GM21360 (cell line): ENCODE measurements at regions not wholly inside any gene's neighbourhood (a gene's known extent, or its start where the extent isn't known, plus 50 kb on each side); places are given as distances from the start of the nearest gene placed in this dataset.

Source experiments
- ATAC-seq: cut with Tn5 transposase; IDR thresholded peaks from one replicate; pipeline ENCODE4 v1.9.1; 2021; ENCODE audit warnings: mild to moderate bottlenecking, moderate library complexity; ENCODE audit not compliant: unreplicated experiment

- no peak for ATAC-seq
Measured at GRCh38 chr14:98163873-98164272, 1108.1 kb downstream of the BCL11B start.

DNA sequence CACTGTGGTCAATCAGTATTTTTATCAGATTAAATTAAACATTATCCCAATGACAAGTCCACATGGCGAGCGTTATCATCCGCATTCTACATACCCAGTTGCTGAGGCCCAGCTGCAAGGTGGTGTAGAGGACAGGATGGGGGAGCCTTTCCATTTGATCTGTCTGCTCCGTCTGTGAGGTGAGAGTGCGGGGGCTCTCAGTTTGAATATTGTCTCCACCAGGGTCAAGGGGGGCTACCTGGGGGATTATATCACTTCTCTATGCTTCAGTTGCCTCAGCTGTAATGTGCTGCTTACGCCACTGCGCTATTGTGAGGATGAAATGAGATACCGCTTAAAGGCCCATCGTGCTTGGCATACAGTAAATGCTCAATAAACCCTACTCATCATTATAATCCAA, 1106.0 kb downstream of the BCL11B start:
- ATAC-seq, result no peak

DNA sequence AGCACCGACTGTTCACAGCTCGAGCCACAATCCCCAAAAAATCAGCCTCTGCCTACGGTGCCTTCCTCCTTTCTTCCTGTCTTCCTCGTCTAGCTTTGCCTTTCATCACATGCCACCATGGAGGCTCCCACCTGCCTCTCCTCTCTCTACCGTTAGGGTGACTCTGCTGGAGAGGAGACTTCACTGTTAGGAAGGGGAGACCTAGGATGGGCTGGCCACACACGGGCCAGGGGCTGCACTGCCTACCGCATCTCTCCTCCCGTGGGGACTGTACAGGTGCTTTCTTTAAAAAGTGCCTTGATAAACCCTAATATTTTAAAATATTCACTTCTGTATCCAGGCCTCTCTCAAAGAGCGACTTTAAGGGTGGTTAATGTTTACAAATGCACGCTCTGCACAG, 1104.7 kb downstream of the BCL11B start:
- ATAC-seq, result no peak

GRCh38 chr14:98167705-98168104, 1104.3 kb downstream of the BCL11B start:
- ATAC-seq, result no peak

DNA sequence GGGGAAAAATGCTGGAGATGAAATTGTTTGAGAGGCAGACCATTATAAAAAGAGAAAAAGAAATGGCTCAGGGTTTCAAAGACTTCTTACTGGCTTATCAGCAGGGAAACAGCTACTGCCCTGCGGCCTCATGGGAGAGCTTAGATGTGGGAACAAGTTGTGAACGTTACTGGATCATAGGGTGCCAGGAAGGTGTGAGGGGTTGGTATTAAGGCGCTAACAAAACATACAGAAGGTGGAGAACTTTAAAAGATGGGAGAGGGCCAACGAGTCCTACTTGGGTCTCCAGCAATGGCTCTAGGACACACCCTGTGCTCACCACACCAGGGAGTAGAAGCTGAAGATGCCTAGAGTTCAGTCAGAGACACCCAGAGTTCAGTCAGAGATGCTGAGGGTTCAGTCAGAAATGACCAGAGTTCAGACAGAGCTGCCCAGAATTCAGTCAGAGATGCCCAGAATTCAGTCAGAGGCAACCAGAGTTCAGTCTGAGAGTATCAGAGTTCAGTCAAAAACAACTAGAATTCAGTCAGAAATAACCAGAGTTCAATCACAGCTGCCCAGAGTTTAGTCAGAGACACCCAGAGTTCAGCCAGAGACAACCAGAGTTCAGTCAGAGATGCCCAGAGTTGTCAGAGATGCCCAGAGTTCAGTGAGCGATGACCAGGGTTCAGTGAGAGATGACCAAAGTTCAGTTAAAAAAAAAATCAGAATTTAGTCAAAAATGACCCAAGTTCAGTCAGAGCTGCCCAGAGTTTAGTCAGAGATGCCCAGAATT, 1103.6 kb downstream of the BCL11B start:
- no peak for ATAC-seq

DNA sequence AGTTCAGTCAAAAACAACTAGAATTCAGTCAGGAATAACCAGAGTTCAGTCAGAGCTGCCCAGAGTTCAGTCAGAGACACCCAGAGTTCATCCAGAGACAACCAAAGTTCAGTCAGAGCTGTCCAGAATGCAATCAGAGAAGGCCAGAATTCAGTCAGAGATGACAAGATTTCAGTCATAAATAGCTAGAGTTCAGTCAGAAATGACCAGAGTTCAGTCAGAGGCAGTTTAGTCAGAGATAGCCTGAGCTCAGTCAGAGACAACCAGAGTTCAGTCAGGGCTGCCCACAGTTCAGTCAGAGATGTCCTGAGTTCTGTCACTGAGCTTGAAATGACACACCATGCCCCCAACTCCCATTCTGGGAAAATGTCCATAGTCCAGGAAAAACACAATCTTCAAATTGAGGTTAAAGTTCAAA, 1102.8 kb downstream of the BCL11B start:
- ATAC-seq, result no peak

DNA sequence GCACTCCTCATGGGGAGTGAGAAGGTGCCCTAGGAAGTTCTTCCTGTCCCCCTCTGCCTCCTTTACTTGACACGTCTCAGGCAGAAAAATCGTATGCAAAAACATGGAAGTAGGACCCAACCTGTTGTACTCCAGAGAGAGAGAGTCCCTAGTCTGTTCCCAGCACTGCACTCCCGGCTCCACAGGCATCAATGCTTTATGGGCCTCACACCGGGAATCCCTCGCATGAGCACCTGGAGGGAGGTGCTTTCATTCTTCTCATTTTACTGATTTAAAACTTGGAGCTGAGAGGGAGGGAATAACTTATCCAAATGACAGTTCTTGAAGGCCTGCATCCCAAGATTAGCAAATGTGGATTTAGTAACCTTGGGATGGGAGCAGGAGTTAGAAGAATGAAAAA, 1101.4 kb downstream of the BCL11B start:
- ATAC-seq, result no peak

GRCh38 chr14:98171654-98172053, 1100.3 kb downstream of the BCL11B start:
- ATAC-seq, result no peak

- no peak for ATAC-seq
Measured at GRCh38 chr14:98172243-98172778, 1099.7 kb downstream of the BCL11B start.

DNA sequence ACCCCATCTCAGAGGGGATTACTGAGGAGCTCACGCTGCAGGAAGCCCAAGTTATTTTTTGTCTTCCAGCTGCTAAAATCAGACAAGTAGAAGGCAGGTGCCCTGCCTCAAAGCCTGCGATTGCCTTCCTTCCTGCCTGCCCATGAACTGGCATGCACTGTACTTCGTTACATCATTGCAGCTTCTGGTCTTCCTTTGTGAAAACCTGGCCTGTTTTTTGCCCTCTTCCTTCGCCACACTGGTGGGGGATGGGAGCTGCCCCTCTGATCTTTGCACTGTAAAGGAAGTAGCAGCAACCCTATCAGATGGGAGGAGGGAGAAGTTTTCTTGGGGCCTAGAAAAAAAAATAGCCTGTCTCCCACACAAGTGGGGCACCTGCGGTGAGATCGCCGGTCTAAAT, 1098.7 kb downstream of the BCL11B start:
- ATAC-seq, result no peak

DNA sequence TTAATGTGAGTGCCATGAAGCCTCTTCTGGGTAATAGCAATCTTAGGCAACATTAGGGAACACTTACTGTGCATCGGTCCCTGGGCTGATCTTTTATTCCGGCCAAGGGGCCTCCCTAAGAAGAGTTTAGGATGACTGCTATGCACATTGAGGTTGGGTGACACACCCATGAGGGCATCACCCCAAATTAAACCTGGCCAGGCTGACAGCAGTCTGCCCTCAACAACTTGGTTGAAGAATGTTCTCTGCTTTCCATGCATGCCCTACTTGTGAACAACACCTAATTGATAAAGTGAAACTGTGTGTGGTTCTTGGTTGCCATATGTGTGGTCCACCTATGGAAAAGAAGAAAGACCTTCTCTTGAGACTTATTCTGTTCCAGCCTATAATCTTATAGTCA, 1098.0 kb downstream of the BCL11B start:
- ATAC-seq, result no peak

- ATAC-seq, result no peak
Measured at GRCh38 chr14:98175436-98175835, 1096.6 kb downstream of the BCL11B start.

- ATAC-seq, result no peak
Measured at GRCh38 chr14:98175881-98176280, 1096.1 kb downstream of the BCL11B start.

GRCh38 chr14:98176892-98177291, 1095.1 kb downstream of the BCL11B start:
- ATAC-seq, result no peak

DNA sequence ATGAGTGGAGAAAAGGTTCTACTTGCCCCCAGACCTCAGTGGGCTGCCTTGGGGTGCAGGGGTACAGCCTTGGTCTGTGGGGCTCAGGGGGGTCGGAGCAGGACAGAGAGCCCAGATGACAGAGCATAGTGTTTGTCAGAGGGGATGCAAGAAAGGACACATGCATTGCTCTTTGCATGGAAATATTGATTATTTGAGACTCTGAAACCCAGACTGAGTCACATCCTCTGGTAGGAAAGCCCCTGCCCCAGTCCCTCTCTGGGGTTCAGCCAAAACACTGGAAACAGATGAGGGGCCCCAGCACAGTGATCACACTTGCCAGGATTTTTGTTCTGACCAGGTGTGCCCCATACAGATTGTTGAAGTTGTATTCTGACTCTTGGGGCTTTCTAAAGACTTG, 1094.4 kb downstream of the BCL11B start:
- ATAC-seq, result no peak

GRCh38 chr14:98181241-98181640, 1090.8 kb downstream of the BCL11B start:
- ATAC-seq, result no peak

- no peak for ATAC-seq
Measured at GRCh38 chr14:98181768-98182167, 1090.2 kb downstream of the BCL11B start.

- ATAC-seq, result no peak
Measured at GRCh38 chr14:98182393-98183055, 1089.5 kb downstream of the BCL11B start.

GRCh38 chr14:98183556-98183955, 1088.4 kb downstream of the BCL11B start:
- ATAC-seq, result no peak

DNA sequence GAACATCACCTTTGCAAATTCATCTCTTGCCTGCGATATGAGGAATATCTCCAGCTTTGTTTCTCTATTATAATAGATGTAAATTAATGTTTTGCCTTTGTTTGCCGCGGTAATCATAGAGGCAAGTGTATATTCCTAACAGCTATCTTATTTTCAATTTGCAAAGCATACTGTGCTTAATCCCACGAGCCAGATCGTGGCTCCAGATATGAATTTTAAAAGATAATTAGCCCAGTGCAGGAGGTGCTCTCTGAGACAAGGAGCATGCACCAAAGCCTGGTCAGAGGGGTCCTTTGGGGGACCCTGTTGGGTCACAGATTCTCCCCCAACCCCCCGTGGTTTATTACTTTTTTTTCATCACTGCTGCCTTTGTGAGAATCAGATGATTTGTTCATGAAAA, 1087.5 kb downstream of the BCL11B start:
- ATAC-seq, result no peak

DNA sequence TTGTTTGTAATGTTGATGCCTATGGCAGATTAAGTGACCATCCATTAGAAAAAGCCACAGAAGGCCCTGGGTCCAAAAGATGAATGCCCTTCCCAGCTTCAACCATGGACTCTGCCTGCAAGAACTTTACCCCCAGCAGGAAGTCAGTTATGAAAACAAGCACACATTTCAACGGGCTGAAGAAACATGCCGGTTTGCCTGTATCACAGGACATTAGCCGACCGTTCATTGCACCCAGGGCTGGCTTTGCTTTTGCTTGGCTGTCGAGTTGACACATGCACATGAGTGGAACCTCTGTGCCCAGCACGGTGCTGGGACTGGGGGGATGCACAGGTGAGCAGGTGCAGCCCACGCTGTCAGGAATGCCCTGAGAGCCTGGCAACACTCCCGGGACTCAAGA, 1087.0 kb downstream of the BCL11B start:
- ATAC-seq, result no peak

GRCh38 chr14:98186140-98186539, 1085.9 kb downstream of the BCL11B start:
- no peak for ATAC-seq
